NCI-H526 treated with DMSO at 0.1 percent for 48 hours (cell line): ENCODE measurements at regions not wholly inside any gene's neighbourhood (a gene's known extent, or its start where the extent isn't known, plus 50 kb on each side); places are given as distances from the start of the nearest gene placed in this dataset.
A peak's percentile ranks its signal among the peaks of the same experiment; 100 is the strongest.

Experiments
- DNase-seq: peaks from one replicate; lab custom pipeline; 2025; lab: John Stamatoyannopoulos, UW

DNA sequence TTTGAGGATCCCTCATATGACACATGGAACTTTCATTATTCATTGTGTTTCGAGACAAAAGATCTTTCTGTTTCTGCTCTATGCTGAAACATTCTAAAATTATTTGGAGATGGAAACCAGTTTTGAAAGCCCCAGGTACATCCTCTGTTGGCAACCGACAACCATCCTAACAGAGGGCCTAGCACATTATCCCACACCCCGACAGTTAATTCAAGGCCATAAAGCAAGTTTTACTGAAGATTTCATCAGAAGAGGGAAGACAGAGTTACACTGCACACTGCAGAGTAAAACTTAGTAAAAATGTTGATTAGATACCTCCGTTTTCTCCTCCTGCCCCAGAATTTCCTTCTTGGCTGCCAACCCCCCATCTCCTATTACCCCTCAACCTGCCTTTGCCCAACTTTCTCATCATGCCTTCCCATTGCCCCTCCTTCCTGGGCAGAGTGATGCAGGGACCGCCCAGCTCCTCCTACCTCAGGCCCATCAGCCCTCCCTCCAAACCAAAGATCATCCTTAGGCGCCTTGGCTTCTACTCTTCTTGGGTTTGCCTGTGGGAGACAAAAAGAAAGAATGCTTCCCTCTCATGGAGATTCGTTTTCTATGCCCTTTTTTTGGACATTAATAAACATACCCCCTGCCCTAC is 52.9 kb upstream of the CITED4 start:
- DNase-seq: no peak

DNA sequence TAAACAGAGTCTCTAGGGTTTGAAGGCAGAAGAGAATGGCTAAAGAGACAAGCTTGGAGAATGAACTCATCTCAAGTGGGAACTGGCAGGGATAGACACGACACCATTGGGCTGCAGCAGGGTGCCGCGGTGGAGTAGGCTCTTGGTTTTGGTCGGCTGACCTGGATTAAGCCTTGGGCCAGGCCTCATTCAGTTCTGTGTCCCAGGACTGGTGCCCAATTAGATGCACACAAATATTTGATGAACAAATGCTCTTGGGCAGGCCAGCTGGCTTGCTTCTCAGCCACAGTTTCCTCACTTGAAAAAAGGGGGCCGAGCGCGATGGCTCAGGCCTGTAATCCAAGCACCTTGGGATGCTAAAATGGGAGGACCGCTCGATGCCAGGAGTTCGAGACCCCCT is 53.4 kb upstream of the CITED4 start:
- no peak for DNase-seq

DNA sequence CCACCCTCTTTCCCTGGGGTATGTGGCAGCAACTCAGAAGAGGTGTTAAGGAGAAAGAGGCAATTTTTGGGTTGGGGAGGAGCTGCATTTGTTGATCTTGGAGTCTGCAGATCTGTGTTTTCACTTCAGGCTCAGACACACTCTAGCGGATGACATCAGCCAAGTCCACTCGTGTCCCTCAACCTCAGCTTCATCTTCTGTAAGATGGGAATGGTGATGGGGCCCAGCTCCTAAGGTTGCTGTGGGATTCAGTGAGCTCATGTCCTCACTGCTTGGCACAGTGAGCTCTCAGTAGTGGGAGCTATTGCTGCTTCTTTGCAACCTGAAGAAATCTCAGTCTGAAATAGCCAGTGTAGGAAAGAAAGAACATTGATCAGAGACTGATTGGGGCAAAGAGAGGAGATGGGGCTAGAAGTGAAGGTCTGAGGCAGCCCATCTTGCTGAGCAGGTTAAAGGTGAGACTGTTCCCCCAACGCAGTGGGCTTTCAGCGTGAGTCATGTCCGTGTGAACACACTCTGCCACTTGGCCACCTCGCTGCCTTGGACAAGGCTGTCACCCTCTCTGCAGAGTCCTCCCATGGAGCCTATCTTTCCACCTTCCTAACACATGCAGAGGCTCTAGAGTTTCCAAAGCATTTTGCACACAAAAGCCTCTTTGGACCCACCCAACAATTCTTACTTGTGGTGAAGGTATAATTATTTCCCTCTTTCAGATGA is 56.0 kb upstream of the CITED4 start:
- DNase-seq: no peak

DNA sequence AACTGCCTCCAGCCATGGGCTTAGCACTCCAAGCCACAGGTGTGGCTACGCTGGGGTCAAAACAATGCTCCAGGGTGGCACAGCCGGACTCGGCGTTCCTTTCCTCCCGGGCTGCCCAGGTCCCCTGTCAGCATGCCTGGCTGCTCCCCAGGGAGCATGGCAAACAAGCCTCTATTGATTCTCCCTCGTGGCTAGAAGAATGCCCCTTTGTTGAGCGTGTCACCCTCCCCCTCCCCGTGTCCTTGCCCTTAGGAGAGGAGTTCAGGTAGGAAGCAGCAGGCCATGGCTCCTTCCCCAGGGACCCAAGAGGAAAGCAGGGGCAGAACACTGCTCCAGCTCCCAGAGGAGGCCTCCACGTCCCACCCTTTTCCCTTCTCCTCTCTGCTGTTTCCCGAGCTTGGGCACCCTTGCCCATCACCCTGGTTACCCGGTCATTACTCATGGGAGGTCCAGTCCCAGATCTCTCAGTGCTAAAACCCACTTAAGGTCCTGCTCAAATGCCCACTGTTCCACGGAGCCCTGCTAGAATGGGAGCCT is 57.4 kb upstream of the CITED4 start:
- DNase-seq: peak; percentile 99

DNA sequence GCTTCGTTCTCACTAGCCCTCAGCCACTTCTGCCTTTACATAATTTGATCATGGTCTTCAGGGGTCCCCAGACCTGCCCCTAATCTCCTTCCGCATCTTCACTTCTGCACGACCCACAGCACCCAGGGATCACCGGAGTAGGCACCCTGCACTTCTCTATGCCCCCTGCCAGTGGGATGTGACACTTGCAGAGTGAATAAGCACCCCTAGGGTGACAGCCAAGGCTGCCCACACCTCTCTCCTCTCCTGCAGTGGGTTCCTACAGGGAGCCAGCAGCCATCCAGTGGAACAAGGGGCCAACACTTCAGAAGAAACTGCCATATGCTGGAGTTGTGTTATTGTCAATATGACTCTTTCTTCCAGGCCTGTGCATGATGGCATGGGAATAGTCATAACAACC is 58.0 kb upstream of the CTPS1 start:
- no peak for DNase-seq

DNA sequence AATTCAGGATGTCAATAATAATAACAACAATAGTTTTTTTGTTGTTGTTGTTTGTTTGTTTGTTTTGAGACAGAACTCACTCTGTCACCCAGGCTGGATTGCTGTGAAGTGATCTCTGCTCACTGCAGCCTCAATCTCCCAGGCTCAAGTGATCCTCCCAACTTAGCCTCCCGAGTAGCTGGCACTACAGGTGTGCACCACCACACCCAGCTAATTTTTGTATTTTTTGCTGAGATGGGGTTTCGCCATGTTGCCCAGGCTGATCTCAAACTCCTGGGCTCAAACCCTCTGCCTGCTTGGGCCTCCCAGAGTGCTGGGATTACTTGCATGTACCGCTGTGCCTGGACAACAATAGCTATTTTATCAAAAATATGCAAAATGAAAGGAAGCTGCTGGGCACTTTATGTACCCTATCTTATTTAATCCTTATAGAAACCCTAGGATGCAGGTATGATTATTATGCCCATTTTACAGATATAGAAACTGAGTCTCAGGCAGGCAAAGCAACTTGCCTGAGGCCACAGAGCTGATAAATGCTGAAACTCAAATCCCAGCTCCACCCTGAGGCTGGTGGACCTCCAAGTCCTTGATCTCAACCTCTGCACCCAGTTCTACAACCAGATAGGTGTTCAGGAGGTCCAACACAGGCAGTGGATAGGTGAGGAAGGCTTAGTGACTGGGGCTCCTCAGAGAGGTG is 57.4 kb upstream of the CTPS1 start:
- no peak for DNase-seq

DNA sequence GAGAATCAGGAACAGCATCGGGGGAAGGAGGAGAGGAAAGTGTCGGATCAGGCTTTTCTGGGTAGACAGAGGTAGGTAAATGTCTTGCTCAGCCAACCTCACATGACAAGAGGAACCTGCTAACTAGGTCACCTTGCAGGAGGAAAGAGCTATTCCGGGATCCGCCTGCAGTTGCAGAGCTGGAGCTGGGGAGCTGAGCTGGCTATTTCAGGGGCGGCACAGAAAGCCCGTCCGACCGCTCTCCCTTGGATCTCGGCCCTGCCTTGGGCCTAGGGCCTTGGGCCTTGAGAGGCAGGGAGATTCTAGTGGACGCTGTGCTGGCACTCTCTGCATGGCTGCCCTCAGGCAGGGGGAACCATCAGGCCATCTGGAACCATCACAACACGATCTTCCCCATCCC is 56.5 kb upstream of the CTPS1 start:
- no peak for DNase-seq

DNA sequence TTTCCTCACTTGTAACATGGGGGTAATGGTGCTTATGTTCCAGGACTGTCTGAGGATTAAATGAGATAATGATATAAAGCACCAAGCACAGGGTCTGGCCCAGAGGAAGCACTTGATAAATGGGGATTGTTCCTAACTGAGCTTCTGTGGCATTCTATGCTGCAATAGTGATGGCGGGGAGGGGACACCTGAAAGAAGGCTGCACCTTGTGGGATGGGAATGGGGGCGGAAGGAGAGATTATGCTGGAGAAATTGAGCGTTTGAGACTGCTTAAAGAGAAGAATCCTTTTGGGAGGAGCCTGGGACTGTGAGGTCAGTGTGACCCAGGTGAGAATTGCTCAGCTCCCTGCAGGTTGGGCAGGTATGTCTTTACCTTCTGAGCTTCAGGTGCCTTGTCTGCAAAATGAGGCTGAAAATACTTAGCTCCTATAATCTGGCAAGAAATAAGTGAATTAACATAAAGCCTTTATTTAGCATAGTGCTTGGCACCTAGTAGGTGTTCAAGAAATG is 55.9 kb upstream of the CTPS1 start:
- DNase-seq: no peak

DNA sequence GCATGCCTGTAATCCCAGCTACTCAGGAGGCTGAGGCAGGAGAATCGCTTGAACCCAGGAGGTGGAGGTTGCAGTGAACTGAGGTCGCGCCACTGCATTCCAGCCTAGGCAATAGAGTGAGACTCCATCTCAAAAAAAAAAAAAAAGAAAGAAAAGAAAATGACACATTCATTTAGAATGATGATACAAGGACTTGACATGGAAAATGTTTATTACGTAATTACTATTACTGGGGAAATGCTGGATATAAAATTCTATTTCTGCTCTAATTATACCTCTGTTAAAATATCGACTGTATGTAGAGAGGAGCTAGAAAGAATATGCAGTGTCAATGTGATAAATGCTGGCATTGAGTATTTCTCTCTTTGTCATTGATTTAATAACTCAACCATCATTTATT is 54.7 kb upstream of the CTPS1 start:
- DNase-seq: no peak

DNA sequence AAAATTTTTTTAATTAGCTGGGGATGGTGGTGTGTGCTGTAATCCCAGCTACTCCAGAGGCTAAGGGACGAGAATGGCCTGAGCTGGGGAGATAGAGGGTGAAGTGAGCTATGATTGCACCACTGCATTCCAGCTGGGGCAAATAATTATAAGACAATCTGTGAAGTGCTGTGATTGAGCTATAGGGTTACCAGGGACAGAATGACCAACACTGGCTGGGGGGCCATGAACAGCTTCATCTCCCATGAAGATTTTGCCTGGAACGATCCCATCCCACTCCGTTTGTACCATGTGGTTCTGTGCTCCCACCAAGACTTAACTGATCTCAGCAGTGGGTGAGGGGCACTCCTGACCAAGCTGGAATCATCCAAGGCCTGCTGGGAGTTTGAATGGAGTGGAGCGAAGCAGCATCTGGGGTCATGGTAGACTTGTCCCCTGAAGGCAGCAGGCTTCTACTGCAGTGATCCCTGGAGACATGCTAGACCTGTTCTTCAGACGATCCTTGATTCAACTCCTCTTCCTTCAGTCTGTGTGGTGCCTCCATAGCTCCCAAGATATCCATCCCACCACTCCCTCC is 53.6 kb upstream of the CTPS1 start:
- no peak for DNase-seq

DNA sequence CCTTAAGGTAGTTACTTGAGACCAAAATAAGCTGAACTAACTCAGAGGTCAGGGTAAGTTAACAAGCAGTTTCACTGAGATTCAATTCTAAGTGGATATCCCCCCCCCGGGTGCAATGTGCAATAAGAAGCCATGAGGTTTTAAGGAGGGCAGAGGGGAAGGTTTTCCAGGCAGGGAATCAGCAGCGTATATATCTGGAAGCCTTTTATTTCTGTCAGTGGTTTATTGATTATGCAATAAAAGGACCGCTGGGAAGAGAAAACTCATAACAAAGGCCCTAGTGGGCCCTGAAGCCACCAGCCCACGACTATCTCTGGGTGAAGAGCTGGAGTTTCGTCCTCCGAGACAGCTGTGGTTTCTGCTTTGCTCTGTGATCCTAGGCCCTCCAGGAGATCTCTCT is 53.1 kb upstream of the CTPS1 start:
- no peak for DNase-seq

DNA sequence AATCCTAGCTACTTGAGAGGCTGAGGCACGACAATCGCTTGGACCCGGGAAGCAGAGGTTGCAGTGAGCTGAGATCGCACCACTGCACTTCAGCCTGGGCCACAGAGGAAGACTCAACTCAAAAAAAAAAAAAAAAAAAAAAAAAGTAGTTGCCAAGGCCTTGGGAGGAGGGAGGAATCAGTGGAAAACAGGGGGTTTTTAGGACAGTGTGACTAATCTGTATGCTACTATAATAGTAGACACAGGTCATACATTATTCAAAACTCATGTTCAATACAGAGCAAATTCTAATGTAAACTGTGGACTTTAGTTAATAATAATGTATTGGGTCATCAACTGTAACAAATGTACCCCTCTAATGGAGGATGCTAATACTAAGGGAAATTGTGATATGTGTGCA is 51.7 kb upstream of the CTPS1 start:
- no peak for DNase-seq

DNA sequence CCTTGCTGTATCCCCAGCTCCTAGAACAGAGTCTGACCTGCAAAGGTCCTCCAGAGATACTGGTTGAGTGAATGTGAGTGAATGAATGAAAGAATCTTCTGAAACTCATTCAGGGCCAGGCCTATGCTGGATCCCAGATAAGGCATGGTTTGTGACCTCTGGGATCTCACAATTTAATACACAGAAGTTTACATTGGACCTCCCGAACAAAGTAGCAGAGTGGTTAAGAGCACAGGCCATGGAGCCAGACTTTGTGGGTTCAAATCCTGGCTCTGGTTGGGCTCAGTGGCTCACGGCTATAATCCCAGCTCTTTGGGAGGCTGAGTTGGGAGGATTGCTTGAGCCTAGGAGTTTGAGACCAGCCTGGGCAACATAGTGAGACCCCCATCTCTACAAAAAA is 50.8 kb upstream of the CTPS1 start:
- DNase-seq: no peak

DNA sequence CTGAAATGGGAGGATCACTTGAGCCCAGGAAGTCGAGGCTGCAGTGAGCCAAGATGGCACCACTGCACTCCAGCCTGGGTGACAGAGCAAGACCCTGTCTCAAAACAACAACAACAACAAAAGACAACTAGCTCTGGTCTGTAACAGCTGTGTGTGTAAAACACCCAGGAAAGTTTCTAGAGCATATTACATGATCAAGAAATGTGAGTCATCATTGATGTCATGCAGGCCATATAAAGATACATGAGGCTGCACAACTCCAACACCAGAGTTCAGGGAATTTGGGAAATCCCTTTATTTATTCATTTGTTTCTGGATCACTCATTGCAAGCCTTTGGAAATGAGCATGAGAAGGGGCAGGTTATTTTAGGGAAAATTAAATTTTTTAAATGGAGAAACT is 50.3 kb upstream of the CTPS1 start:
- DNase-seq: no peak
